ENCODE measurements at regions not wholly inside any gene's neighbourhood (a gene's known extent, or its start where the extent isn't known, plus 50 kb on each side); places are given as distances from the start of the nearest gene placed in this dataset.

DNA sequence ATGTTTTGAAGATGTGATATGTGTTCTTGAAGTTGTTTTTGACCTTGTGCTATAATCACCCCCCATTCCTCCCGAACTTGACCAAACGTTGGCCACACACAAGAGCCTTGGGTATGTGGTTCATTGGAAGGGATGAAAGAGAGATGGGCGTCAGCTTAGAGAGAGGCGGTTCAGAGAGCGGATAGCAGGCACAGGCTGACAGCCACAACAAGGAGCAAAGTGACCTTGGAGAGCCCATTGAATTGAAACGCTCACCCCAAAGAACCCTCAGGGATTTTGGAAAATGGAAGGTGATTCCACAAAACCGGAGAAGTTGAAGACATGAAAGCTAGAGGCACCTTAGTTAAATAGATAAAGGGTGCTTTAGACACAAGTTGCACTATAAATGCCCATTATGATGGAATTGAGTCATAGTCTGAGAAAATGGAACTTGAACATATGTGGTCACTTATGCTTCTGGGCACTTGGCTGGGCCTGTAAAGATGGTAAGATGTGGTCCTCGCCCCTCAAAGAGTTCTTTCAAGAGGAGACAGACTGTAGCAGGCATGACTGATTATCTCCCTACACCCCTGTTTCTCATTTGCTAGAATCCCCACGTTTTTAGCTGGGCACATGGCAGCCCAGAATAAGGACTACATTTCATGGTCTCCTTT is 188.5 kb upstream of the HAAO start:
- ChIA-PET POLR2A (no interaction called here), CTCF (interaction anchor here (1.1 to 8.9 kb wide), 2 partner anchors 136 to 243 kb away, joined by 3 to 240 read pairs; partner anchors contain the start of gene ZFP36L2)
- Histone ChIP-seq H3K9ac (replicated peaks; ENCODE audit: extremely low read depth, insufficient read depth, low read length) (no peak overlapping the region), H3K9me1 (replicated peaks; ENCODE audit: control insufficient read depth, extremely low read depth, insufficient read depth, low read length) (no peaks in the 10 kb centered on the region), H3K79me2 (ENCODE audit: control insufficient read depth, insufficient read depth, low read length) (no peaks in the 10 kb centered on the region), H3K9me3 (replicated peaks; ENCODE audit: control insufficient read depth, insufficient read depth, low read length) (no peaks in the 10 kb centered on the region), H4K20me1 (replicated peaks; ENCODE audit: control insufficient read depth, extremely low read depth, insufficient read depth, low read length) (no peaks in the 10 kb centered on the region), H3K4me3 (replicated peaks in 1 of 3; ENCODE audit: insufficient read depth in 1 of 3, low read depth in 1 of 3, low read length in 3 of 3) (no peak overlapping the region), H3K27ac (ENCODE audit: insufficient read depth, low read depth, low read length) (no peak overlapping the region), H3K4me1 (ENCODE audit: control insufficient read depth, extremely low read depth, insufficient read depth, low read length) (peaks cover 5% of the 10 kb centered on the region), H2AFZ (ENCODE audit: low read depth, low read length) (no peak overlapping the region), H3K27me3 (ENCODE audit: control insufficient read depth in 2 of 2, insufficient read depth in 2 of 2, low read length in 2 of 2) (peaks cover 2 to 5% of the 10 kb centered on the region in 2 experiments), H3K4me2 (ENCODE audit: insufficient read depth, low read length) (no peak overlapping the region), H3K36me3 (ENCODE audit: control insufficient read depth in 2 of 2, extremely low read depth in 1 of 2, insufficient read depth in 2 of 2, low read length in 2 of 2) (no peaks in the 10 kb centered on the region)
- no peak for DNase-seq (ENCODE audit: low read depth, low spot score)
- BruUV-seq (replicated peaks) = no TSS peak
- no peak for FAIRE-seq
- TF ChIP-seq FOS (IDR thresholded peaks at IDR 0.05; ENCODE audit: borderline replicate concordance, insufficient read depth, low read length) = no peak
- no peak for TF ChIP-seq GATA2 (IDR thresholded peaks at IDR 0.05; ENCODE audit: insufficient read depth, insufficient read length, low read depth, low read length)
- TF ChIP-seq POLR2A (IDR thresholded peaks at IDR 0.05; ENCODE audit: low read depth, low read length) = no peak
- TF ChIP-seq POLR2AphosphoS5 (IDR thresholded peaks at IDR 0.05; ENCODE audit: insufficient read depth, low read depth, low read length) = no peak
- no peak for TF ChIP-seq EZH2 (IDR thresholded peaks at IDR 0.05; ENCODE audit: borderline replicate concordance, low read depth, low read length, severe bottlenecking)
- TF ChIP-seq JUN (IDR thresholded peaks at IDR 0.05; ENCODE audit: borderline replicate concordance, insufficient read depth, insufficient read length, low read depth) = no peak
- no peak for TF ChIP-seq MYC (IDR thresholded peaks at IDR 0.05; ENCODE audit: low read depth, low read length)
- TF ChIP-seq, protein P1, sequence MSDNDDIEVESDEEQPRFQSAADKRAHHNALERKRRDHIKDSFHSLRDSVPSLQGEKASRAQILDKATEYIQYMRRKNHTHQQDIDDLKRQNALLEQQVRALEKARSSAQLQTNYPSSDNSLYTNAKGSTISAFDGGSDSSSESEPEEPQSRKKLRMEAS (IDR thresholded peaks at IDR 0.05; ENCODE audit: insufficient read depth, insufficient read length) = no peak
- TF ChIP-seq, protein P2, sequence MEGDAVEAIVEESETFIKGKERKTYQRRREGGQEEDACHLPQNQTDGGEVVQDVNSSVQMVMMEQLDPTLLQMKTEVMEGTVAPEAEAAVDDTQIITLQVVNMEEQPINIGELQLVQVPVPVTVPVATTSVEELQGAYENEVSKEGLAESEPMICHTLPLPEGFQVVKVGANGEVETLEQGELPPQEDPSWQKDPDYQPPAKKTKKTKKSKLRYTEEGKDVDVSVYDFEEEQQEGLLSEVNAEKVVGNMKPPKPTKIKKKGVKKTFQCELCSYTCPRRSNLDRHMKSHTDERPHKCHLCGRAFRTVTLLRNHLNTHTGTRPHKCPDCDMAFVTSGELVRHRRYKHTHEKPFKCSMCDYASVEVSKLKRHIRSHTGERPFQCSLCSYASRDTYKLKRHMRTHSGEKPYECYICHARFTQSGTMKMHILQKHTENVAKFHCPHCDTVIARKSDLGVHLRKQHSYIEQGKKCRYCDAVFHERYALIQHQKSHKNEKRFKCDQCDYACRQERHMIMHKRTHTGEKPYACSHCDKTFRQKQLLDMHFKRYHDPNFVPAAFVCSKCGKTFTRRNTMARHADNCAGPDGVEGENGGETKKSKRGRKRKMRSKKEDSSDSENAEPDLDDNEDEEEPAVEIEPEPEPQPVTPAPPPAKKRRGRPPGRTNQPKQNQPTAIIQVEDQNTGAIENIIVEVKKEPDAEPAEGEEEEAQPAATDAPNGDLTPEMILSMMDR (IDR thresholded peaks at IDR 0.05; ENCODE audit: extremely low read depth in 1 of 2, insufficient read depth in 1 of 2, low read depth in 1 of 2, low read length in 2 of 2) = no peak
- dilution Hi-C loops (cut with MboI; ENCODE audit: extremely low pct_ligation_motif_present, low sequenced_read_pairs) (no loop called here), intact Hi-C loops (cut with micrococcal nuclease) (no loop called here)

Measured in endothelial cell of umbilical vein (primary cell).